Spleen (tissue), 11 donors: ENCODE measurements at regions not wholly inside any gene's neighbourhood (a gene's known extent, or its start where the extent isn't known, plus 50 kb on each side); places are given as distances from the start of the nearest gene placed in this dataset.

Source experiments
- DNase-seq: peaks from one replicate; pipeline ENCODE4 v3.0.0-alpha.2; 2020
- H3K27ac ChIP-seq, 8 donors: fragments of 200-600 bp; sonication (generic) in 7 of 8; 1 replicate in 4 of 8; 2 replicates in 4 of 8; pipeline versions ENCODE4 v1.5.0 to v1.8.0; 2016 to 2021; ENCODE audit warnings: inconsistent platforms in 4 of 8, mild to moderate bottlenecking in 4 of 8, moderate library complexity in 1 of 8
- H3K27me3 ChIP-seq, 7 donors: fragments of 200-600 bp; sonication (generic) in 6 of 7; replicated peaks in 1 of 7; 1 replicate in 4 of 7; 2 replicates in 3 of 7; pipeline versions ENCODE4 v1.5.0 to v1.8.0; 2016 to 2021; ENCODE audit warnings: inconsistent platforms in 3 of 7, mild to moderate bottlenecking in 1 of 7
- H3K36me3 ChIP-seq, 6 donors: fragments of 200-600 bp; sonication (generic) in 5 of 6; 1 replicate in 4 of 6; 2 replicates in 2 of 6; pipeline versions ENCODE4 v1.5.0 to v1.8.0; 2016 to 2021; ENCODE audit warnings: inconsistent platforms in 2 of 6
- H3K4me1 ChIP-seq, 6 donors: fragments of 200-600 bp; sonication (generic) in 5 of 6; 1 replicate in 3 of 6; 2 replicates in 3 of 6; pipeline versions ENCODE4 v1.5.0 to v1.8.0; 2016 to 2021; ENCODE audit warnings: inconsistent platforms in 3 of 6
- H3K4me3 ChIP-seq, 8 donors: fragments of 200-600 bp; sonication (generic) in 7 of 8; 1 replicate in 4 of 8; 2 replicates in 4 of 8; pipeline versions ENCODE4 v1.5.0 to v1.8.0; 2016 to 2021; ENCODE audit warnings: inconsistent platforms in 4 of 8, mild to moderate bottlenecking in 4 of 8, moderate library complexity in 2 of 8
- H3K9me3 ChIP-seq, 8 donors: fragments of 200-600 bp; sonication (generic) in 7 of 8; 1 replicate in 4 of 8; 2 replicates in 4 of 8; pipeline versions ENCODE4 v1.5.0 to v1.8.0; 2016 to 2021; ENCODE audit warnings: inconsistent platforms in 4 of 8
- CTCF ChIP-seq, 11 experiments: fragments of 200-600 bp in 7 of 11; fragments of 450-650 bp in 4 of 11; sonication (generic) in 4 of 11; IDR thresholded peaks in 8 of 11; conservative IDR thresholded peaks in 3 of 11; 1 replicate in 7 of 11; 2 replicates in 4 of 11; pipeline versions ENCODE4 v1.4.0 to v1.8.0; 2016 to 2021; ENCODE audit warnings: antibody characterized with exemption in 11 of 11, inconsistent platforms in 4 of 11, mild to moderate bottlenecking in 1 of 11
- POLR2A ChIP-seq, 3 donors: fragments of 450-650 bp; IDR thresholded peaks; one replicate each; pipeline ENCODE4 v1.5.1; 2017; ENCODE audit warnings: antibody characterized with exemption in 3 of 3, mild to moderate bottlenecking in 1 of 3
- POLR2AphosphoS5 ChIP-seq, 3 donors: sonication (generic); formaldehyde crosslinking; IDR thresholded peaks; one replicate each; pipeline ENCODE4 v1.5.1; 2017; ENCODE audit warnings: antibody characterized with exemption in 3 of 3
- WGBS, 5 donors: extraction: QIAGEN DNeasy Blood & Tissue Kit in 3 of 5; methylation state at CpG; one replicate each; pipeline versions ENCODE4 v1.1.5 to v1.1.7; 2013 to 2018; 5-methylcytosine and 5-hydroxymethylcytosine counted together
- intact Hi-C: fragments of 100-400 bp; cut with DNase I; formaldehyde crosslinking; loops from one replicate; pipeline ENCODE4 v1.15.0; 2023; ENCODE audit warnings: low total_unique reads
- donor health status: healthy with polysubstance abuse.
- donor health status: DM: no; HTN: no; CAD: no; lungs with moderate emphysema.
- donor health status: DM: no; HTN: no; CAD: no.
- donor health status: Bipolar disorder and iron deficiency.
- donor health status: healthy.
- donor health status: DM: no; HTN: no; CAD: no.
- donor health status: DM: yes; HTN: yes; CAD: no.

DNA sequence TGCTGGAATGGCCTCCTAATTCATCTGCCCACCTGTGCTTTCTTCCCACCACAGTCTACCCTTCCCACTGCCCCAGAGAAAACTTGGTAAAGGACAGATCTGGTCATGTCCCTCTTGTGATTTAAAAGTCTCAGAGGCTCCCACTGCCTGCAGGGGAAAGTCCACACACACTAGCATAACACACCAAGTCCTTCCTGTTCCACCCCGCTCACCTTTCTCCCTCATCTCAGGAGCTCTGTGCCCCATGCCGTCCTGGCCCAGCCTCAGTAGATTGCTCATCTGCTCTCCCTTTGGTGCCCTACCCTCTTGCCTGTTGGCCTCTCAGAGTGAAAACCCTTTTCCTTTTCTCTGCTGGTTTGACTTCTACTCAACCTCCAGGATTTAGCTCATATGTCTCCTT is 111.4 kb upstream of the MAP3K1 start:
- intact Hi-C loops, result no loop called here
- Histone ChIP-seq H3K27ac (no peak overlapping the region), H3K36me3 (no peaks in the 10 kb centered on the region), H3K9me3 (no peaks in the 10 kb centered on the region), H3K4me3 (no peak overlapping the region), H3K4me1 (peaks cover 0 to 20% (median 1%) of the 10 kb centered on the region in 6 donors), H3K27me3 (no peaks in the 10 kb centered on the region)
- 83 to 94% (median 92%) methylated on average over 2 of the region's 2 CpGs for WGBS, 5 donors
- TF ChIP-seq POLR2A (IDR thresholded peaks at IDR 0.05) (no peak), POLR2AphosphoS5 (IDR thresholded peaks at IDR 0.05) (no peak), CTCF (IDR thresholded peaks at IDR 0.05 in 8 of 11, conservative IDR thresholded peaks at IDR 0.05 in 3 of 11) (no peak)
- DNase-seq, result no peak

DNA sequence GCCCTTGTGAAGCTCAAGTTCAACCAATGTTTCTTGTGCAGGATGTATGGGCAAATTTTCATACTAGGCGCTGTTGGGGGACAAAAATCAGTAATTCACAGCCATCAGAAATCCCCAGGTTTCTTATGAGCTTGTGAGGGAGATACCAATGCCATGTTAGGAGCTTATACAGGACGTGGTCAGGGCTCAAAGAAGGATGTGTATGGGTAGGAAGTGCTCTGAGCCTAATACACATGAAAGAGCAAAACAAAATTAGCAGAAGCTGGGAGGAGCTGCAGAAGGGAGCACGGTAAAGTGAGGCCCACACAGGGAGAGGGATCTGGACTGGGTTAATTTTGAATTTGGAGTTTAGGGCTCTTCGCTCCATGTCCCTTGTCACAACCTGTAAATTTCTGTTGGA is 114.6 kb upstream of the MAP3K1 start:
- no peaks in the 10 kb centered on the region for H3K36me3 ChIP-seq
- peaks cover 0 to 39% (median 15%) of the 10 kb centered on the region in 6 donors for H3K4me1 ChIP-seq
- no peak for DNase-seq
- H3K4me3 ChIP-seq, result no peak overlapping the region
- H3K27ac ChIP-seq, result no peak overlapping the region
- H3K9me3 ChIP-seq, result no peaks in the 10 kb centered on the region
- intact Hi-C loops, result no loop called here
- H3K27me3 ChIP-seq, result no peaks in the 10 kb centered on the region
- 60 to 69% (median 63%) methylated on average over 4 of the region's 4 CpGs for WGBS, 5 donors
- no peak for TF ChIP-seq POLR2AphosphoS5 (IDR thresholded peaks at IDR 0.05)
- TF ChIP-seq POLR2A (IDR thresholded peaks at IDR 0.05), result no peak
- no peak for TF ChIP-seq CTCF (IDR thresholded peaks at IDR 0.05 in 8 of 11, conservative IDR thresholded peaks at IDR 0.05 in 3 of 11)

DNA sequence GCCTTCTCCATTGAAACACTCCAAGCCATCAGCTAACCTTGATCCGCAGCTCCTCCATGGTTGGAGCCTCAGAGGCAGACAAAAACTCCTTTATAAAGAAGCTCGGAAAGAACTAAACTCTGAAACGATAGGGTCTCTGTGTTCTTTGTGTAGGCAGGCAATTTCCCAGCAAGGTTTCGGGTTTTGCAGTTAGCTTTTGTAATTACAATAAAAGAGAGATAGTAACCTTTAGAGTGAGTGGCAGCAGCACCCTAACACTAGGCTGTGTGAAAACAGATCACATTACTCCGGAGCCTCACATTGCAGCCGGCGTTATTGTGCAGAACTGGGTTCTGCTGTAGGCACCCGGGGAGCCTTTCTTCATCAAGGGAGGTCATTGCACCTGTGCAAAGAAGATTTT is 115.8 kb upstream of the MAP3K1 start:
- intact Hi-C loops, result loop anchor here (10.0 kb wide), 1 partner anchor 115 kb away; the partner anchor contains the start of gene MAP3K1
- H3K9me3 ChIP-seq, result no peaks in the 10 kb centered on the region
- no peak for TF ChIP-seq POLR2AphosphoS5 (IDR thresholded peaks at IDR 0.05)
- no peak for TF ChIP-seq POLR2A (IDR thresholded peaks at IDR 0.05)
- TF ChIP-seq CTCF (IDR thresholded peaks at IDR 0.05 in 8 of 11, conservative IDR thresholded peaks at IDR 0.05 in 3 of 11), result no peak
- H3K36me3 ChIP-seq, result no peaks in the 10 kb centered on the region
- DNase-seq, result no peak
- 90 to 97% (median 93%) methylated on average over 8 of the region's 8 CpGs for WGBS, 5 donors
- H3K27me3 ChIP-seq, result no peaks in the 10 kb centered on the region
- H3K4me3 ChIP-seq, result no peak overlapping the region
- H3K27ac ChIP-seq, result no peak overlapping the region
- peaks cover 0 to 39% (median 15%) of the 10 kb centered on the region in 6 donors for H3K4me1 ChIP-seq

- intact Hi-C loops, result loop anchor here (10.0 kb wide), 1 partner anchor 116 kb away; the partner anchor contains the start of gene MAP3K1
- Histone ChIP-seq H3K4me3 (no peak overlapping the region), H3K9me3 (no peaks in the 10 kb centered on the region), H3K27me3 (no peaks in the 10 kb centered on the region), H3K36me3 (no peaks in the 10 kb centered on the region), H3K27ac (peak overlapping the region in 4 of 8 donors; percentile 40 to 61 (median 43)), H3K4me1 (peaks cover 0 to 39% (median 15%) of the 10 kb centered on the region in 6 donors)
- TF ChIP-seq POLR2AphosphoS5 (IDR thresholded peaks at IDR 0.05), result no peak
- no peak for TF ChIP-seq POLR2A (IDR thresholded peaks at IDR 0.05)
- no peak for TF ChIP-seq CTCF (IDR thresholded peaks at IDR 0.05 in 8 of 11, conservative IDR thresholded peaks at IDR 0.05 in 3 of 11)
- no peak for DNase-seq
- WGBS, 5 donors, result 48 to 69% (median 60%) methylated on average over 5 of the region's 5 CpGs
These were observed 116.6 kb upstream of the MAP3K1 start for GRCh38 chr5:56698463-56699381.
